SU-DHL-6 (cell line): ENCODE measurements at regions not wholly inside any gene's neighbourhood (a gene's known extent, or its start where the extent isn't known, plus 50 kb on each side); places are given as distances from the start of the nearest gene placed in this dataset.

Experiments used
- H2AFZ ChIP-seq: fragments of 200-600 bp; sonication (generic); 2 replicates; pipeline ENCODE4 v1.6.1; 2014; ENCODE audit warnings: low read depth, mild to moderate bottlenecking, moderate library complexity, mixed read lengths, antibody characterized with exemption, low read length; ENCODE audit not compliant: severe bottlenecking
- H3F3A ChIP-seq: fragments of 200-600 bp; shearing (Covaris generic); 2 replicates; pipeline ENCODE4 v1.6.0; 2016; ENCODE audit warnings: antibody characterized with exemption, mild to moderate bottlenecking; ENCODE audit not compliant: insufficient read depth
- H3K27ac ChIP-seq: fragments of 200-600 bp; sonication (generic); 2 replicates; pipeline ENCODE4 v1.5.1; 2016; ENCODE audit warnings: low read depth, mild to moderate bottlenecking, low read length, moderate library complexity, mixed read lengths
- H3K27me3 ChIP-seq: fragments of 200-600 bp; sonication (generic), shearing (Covaris generic); 2 replicates; pipeline ENCODE4 v1.6.0; 2014; ENCODE audit warnings: mild to moderate bottlenecking, low read length
- H3K36me3 ChIP-seq: fragments of 200-600 bp; sonication (generic); 2 replicates; pipeline ENCODE4 v1.6.1; 2014; ENCODE audit warnings: mild to moderate bottlenecking, low read length, mixed read lengths
- H3K4me2 ChIP-seq: fragments of 300-600, 200-600 bp; shearing (Covaris generic), sonication (generic); 2 replicates; pipeline ENCODE4 v1.6.0; 2014; ENCODE audit warnings: low read length, low read depth, mild to moderate bottlenecking; ENCODE audit not compliant: poor library complexity, severe bottlenecking
- H3K4me3 ChIP-seq: fragments of 200-600 bp; sonication (generic); 2 replicates; pipeline ENCODE4 v1.5.1; 2014; ENCODE audit warnings: antibody characterized with exemption, low read length, mild to moderate bottlenecking, mixed read lengths; ENCODE audit not compliant: insufficient read depth, poor library complexity, severe bottlenecking
- H3K79me2 ChIP-seq: fragments of 200-600 bp; sonication (generic); 2 replicates; pipeline ENCODE4 v1.6.1; 2014; ENCODE audit warnings: mild to moderate bottlenecking, low read length, moderate library complexity; ENCODE audit not compliant: insufficient read depth
- H3K9ac ChIP-seq: fragments of 200-600 bp; sonication (generic); 2 replicates; pipeline ENCODE4 v1.7.0; 2014; ENCODE audit warnings: mild to moderate bottlenecking, low read length
- H3K9me2 ChIP-seq: fragments of 200-600 bp; sonication (generic); replicated peaks from 2 replicates; pipeline ENCODE4 v1.6.1; 2014; ENCODE audit warnings: low read length; ENCODE audit not compliant: insufficient read depth
- H3K9me3 ChIP-seq: fragments of 200-600 bp; sonication (generic); 2 replicates; pipeline ENCODE4 v1.6.1; 2014; ENCODE audit warnings: low read length, mixed read lengths; ENCODE audit not compliant: insufficient read depth
- H4K20me1 ChIP-seq: fragments of 200-600 bp; sonication (generic); 2 replicates; pipeline ENCODE4 v1.6.1; 2014; ENCODE audit warnings: low read depth, mild to moderate bottlenecking, antibody characterized with exemption, low read length, moderate library complexity, mixed read lengths
- EZH2phosphoT487 ChIP-seq: fragments of 200-600 bp; sonication (generic), shearing (Covaris generic); conservative IDR thresholded peaks from 2 replicates; pipeline ENCODE4 v1.6.1; 2018; ENCODE audit warnings: mild to moderate bottlenecking, antibody characterized with exemption, low read length, moderate library complexity, mixed read lengths
- TF ChIP-seq, protein P1 (sequence below): fragments of 200-600 bp; sonication (generic); IDR thresholded peaks from one replicate; pipeline ENCODE4 v1.5.1; 2017; ENCODE audit warnings: antibody characterized with exemption, mild to moderate bottlenecking, low read length, moderate library complexity; ENCODE audit not compliant: insufficient read depth, poor library complexity, severe bottlenecking

GRCh38 chr1:213817156-213817555 lies 170.6 kb upstream of the PROX1 start:
- no peaks in the 10 kb centered on the region for H3K9me3 ChIP-seq
- H3K4me2 ChIP-seq, result no peak overlapping the region
- H3K9ac ChIP-seq, result no peak overlapping the region
- no peak overlapping the region for H2AFZ ChIP-seq
- H3F3A ChIP-seq, result no peaks in the 10 kb centered on the region
- H3K27ac ChIP-seq, result no peak overlapping the region
- H3K4me3 ChIP-seq, result no peak overlapping the region
- TF ChIP-seq EZH2phosphoT487, result no peak
- TF ChIP-seq, protein P1, sequence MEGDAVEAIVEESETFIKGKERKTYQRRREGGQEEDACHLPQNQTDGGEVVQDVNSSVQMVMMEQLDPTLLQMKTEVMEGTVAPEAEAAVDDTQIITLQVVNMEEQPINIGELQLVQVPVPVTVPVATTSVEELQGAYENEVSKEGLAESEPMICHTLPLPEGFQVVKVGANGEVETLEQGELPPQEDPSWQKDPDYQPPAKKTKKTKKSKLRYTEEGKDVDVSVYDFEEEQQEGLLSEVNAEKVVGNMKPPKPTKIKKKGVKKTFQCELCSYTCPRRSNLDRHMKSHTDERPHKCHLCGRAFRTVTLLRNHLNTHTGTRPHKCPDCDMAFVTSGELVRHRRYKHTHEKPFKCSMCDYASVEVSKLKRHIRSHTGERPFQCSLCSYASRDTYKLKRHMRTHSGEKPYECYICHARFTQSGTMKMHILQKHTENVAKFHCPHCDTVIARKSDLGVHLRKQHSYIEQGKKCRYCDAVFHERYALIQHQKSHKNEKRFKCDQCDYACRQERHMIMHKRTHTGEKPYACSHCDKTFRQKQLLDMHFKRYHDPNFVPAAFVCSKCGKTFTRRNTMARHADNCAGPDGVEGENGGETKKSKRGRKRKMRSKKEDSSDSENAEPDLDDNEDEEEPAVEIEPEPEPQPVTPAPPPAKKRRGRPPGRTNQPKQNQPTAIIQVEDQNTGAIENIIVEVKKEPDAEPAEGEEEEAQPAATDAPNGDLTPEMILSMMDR, result no peak
- H3K27me3 ChIP-seq, result no peaks in the 10 kb centered on the region
- H3K79me2 ChIP-seq, result no peaks in the 10 kb centered on the region
- no peaks in the 10 kb centered on the region for H3K36me3 ChIP-seq
- H3K9me2 ChIP-seq, result no peaks in the 10 kb centered on the region
- H4K20me1 ChIP-seq, result no peaks in the 10 kb centered on the region

DNA sequence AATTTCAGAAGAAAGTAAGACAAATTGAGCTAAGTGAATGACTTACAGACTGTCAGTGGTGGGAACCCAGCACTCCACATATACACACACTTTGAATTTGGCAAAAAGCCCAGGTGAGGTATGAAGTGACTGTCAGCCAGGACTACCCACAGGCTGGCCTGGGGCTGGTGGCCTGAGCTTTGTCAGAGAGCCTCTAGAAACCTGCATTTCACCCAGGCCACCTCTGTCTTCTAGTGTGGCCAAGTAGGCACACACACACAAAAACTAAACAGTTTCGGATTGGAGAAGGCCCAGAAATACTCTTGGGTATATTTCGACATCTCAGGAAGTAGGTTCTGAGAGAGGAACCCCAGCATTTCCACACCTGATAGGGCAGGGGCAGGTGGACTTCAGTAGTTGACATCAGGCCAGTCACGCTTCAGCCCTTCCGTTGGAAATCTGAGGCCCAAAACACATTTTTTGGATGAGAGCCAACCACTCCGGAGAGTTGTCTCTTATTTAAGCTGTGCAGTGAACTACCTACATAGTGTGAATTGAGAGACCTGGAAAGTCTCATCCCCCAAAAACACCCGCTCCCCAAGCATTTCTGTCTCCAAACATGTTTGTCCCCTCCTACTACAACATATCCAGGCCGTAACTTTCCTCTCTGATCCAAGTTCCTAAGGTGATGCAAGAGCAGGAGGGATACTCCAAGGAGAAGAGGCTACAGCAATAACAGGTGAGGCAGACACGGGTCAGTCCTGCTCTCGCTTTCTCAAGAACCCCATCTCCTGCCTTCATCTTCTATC lies 167.2 kb upstream of the PROX1 start:
- no peak overlapping the region for H3K9ac ChIP-seq
- no peaks in the 10 kb centered on the region for H3K9me3 ChIP-seq
- no peaks in the 10 kb centered on the region for H3K9me2 ChIP-seq
- no peaks in the 10 kb centered on the region for H3K36me3 ChIP-seq
- H3K4me3 ChIP-seq, result no peak overlapping the region
- no peak overlapping the region for H3K27ac ChIP-seq
- H3F3A ChIP-seq, result no peaks in the 10 kb centered on the region
- no peaks in the 10 kb centered on the region for H4K20me1 ChIP-seq
- H3K27me3 ChIP-seq, result no peaks in the 10 kb centered on the region
- no peak overlapping the region for H2AFZ ChIP-seq
- H3K4me2 ChIP-seq, result no peak overlapping the region
- H3K79me2 ChIP-seq, result no peaks in the 10 kb centered on the region
- no peak for TF ChIP-seq EZH2phosphoT487
- TF ChIP-seq, protein P1, result no peak

GRCh38 chr1:213821175-213821942 lies 166.4 kb upstream of the PROX1 start:
- H3K4me2 ChIP-seq, result no peak overlapping the region
- H3K9me2 ChIP-seq, result no peaks in the 10 kb centered on the region
- no peak overlapping the region for H3K27ac ChIP-seq

More at GRCh38 chr1:213821175-213821942, 166.4 kb upstream of the PROX1 start:
- Histone ChIP-seq H3K9ac (no peak overlapping the region), H3F3A (no peaks in the 10 kb centered on the region), H2AFZ (no peak overlapping the region), H3K36me3 (no peaks in the 10 kb centered on the region), H3K27me3 (no peaks in the 10 kb centered on the region), H3K79me2 (no peaks in the 10 kb centered on the region), H4K20me1 (no peaks in the 10 kb centered on the region), H3K4me3 (no peak overlapping the region), H3K9me3 (no peaks in the 10 kb centered on the region)
- TF ChIP-seq, protein P1, result no peak
- no peak for TF ChIP-seq EZH2phosphoT487
